Fibroblast of the conjunctiva (primary cell): ENCODE measurements at regions not wholly inside any gene's neighbourhood (a gene's known extent, or its start where the extent isn't known, plus 50 kb on each side); places are given as distances from the start of the nearest gene placed in this dataset.

Experiments used
- DNase-seq: peaks from one replicate; pipeline ENCODE4 v3.0.0-alpha.2; 2010; ENCODE audit warnings: low read depth

DNA sequence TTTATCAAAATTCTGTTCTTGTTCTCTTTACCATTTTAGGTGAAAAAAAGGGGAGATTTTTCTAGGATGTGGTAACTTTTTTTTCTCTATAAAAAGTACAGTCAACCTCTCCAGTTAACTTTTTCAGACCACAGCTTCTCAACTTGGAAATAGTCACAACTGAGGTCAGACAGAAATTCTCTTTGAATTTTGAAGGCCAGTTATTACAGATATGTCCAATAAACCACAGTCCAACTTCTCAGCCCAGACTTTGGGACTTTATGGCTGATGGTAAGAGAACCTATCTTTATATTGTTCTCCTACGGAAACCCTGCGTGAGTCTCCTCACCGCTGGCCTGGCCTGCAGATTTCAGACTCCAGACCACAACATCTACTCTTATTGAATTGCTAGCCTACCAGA, 176.7 kb downstream of the DACT1 start:
- no peak for DNase-seq

DNA sequence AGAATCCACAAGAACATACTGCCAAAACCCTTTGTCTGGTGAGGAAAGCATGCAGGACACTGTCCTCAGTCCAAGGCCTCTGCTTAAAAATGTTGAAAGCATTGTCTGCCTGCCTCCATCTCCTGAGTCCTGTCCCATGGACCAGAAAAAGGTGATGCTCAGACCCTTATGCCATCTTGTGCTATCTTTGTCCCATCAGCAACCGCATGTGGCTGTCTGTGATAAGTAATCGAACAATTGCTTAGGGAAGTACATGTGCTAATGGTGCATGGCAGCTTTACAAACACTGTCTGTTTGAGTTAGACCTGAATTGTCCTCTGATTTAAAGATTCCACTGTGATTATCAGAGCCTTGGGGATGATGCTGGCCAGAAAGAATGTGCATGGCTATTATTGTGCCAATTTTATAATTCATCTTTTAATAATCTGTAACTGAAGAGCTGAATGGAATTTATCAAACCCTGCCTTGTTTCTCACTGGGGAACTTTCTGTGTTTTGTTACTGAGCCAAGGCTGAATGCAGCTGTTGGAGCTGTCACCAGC, 177.5 kb downstream of the DACT1 start:
- no peak for DNase-seq

- DNase-seq, result no peak
Observed at GRCh38 chr14:58815794-58816193, 178.0 kb downstream of the DACT1 start.

- DNase-seq, result no peak
Observed at GRCh38 chr14:58816416-58817115, 178.8 kb downstream of the DACT1 start.

DNA sequence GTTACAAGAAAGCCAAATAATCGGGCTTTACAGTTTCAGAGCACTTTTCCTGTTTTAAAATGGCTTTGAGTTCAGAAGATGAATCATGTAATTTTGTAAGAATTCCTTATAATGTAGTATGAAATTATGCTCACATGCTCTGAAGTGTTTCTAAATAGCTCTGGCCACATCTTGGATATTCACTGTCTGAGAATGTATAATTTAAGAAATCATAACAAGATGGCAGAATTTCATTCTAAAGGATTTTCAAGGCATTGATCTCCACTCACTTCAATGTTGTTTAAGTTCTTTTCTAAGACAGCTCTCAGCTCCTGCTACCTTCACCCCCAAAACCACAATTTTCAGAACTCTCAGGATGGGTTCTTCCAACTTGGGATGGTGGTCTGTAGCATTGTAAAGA, 180.1 kb downstream of the DACT1 start:
- no peak for DNase-seq

- DNase-seq, result no peak
Observed at GRCh38 chr14:58820032-58820431, 182.3 kb downstream of the DACT1 start.

DNA sequence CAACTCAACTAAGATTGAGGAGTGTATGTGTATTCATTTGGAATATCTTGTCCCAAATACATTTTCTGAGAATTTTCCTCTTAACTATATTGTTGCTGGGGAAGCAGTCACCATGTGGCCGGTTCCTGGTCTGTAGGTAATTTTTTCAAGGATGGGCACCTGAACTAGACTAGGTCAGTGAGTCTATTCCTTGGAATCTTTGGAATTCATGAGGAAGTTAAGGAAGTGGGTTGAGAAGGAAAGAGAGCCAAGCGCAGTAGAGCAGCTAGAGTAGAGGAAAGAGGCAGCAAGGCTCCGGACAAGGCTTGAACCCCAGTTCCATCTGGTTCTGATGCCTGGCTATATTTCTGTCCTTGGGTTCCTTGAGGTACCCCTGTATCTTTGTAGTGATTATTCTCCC, 183.7 kb downstream of the DACT1 start:
- DNase-seq, result no peak

GRCh38 chr14:58822856-58823255, 185.1 kb downstream of the DACT1 start:
- DNase-seq, result no peak

DNA sequence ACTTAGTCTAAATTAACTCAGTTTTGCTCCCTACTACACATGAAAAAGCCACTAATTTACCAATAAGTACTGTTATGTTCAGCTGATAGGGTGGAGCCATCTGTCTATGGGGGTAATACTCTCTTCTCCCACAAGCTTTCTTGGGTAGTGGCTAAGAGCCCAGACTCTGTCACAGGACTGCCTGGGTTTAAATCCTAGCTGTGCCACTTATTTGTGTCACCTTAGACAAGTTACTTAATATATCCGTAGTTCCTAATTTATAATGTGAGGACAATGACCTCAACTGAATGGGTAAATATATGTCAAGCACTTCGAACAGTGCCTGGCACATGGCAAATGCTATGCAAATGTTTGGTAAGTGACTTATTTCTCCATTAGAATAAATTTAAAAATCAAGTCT, 185.6 kb downstream of the DACT1 start:
- no peak for DNase-seq

DNA sequence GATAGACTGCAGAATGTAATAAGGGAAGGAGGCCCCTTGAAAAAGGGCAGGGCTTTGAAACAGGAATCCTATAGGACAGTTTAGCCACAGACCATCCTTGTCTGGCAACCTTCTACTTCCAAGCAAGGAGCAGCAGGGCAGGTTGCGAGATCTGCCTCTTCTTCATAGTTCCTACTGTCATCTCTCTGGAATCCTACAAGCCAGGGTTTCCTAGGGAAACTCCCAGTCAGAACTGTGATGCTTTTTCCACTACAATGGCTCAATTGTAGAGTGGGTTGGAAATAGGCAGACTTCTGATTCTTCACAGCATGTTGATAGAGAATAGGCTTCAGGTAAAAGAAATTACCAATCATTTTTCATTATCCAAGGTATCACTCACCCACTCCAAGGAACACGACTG, 186.3 kb downstream of the DACT1 start:
- DNase-seq, result no peak

DNA sequence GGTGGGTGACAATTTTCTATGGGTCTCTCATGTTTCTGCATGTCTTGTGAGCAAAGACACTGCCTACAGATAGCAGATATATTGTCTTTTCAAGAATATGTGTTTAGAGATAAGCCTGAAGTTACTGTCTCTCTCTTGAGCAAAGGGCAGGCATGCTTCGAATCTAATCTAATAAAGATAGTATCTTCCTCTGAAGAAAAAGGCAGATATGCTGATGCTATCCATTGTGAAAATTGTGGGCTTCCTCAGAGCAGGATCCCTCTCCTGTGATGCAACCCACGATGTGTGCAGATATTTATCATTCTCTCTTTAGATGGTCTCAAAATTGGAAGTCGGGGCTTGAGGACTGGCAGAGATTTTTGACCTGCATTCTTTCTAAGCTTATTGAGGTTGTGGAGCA, 187.0 kb downstream of the DACT1 start:
- DNase-seq, result no peak

DNA sequence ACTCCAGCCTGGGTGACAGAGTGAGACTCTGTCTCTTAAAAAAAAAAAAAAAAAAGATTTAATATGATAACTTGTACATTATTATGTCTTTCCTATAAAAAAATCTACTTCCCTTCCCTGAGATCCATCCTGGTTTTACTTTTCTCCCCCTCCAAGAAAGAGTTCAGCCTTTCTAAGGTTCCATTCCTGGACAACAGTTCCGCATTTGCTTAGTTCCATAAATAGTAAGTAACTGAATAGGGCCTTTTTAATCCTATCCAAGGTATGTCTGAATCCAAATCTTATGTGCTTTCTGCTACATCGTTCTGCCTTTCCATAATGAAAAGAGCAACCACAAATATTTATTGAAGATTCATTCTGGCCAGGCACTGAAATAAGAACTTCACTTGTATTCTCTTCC, 187.8 kb downstream of the DACT1 start:
- no peak for DNase-seq

DNA sequence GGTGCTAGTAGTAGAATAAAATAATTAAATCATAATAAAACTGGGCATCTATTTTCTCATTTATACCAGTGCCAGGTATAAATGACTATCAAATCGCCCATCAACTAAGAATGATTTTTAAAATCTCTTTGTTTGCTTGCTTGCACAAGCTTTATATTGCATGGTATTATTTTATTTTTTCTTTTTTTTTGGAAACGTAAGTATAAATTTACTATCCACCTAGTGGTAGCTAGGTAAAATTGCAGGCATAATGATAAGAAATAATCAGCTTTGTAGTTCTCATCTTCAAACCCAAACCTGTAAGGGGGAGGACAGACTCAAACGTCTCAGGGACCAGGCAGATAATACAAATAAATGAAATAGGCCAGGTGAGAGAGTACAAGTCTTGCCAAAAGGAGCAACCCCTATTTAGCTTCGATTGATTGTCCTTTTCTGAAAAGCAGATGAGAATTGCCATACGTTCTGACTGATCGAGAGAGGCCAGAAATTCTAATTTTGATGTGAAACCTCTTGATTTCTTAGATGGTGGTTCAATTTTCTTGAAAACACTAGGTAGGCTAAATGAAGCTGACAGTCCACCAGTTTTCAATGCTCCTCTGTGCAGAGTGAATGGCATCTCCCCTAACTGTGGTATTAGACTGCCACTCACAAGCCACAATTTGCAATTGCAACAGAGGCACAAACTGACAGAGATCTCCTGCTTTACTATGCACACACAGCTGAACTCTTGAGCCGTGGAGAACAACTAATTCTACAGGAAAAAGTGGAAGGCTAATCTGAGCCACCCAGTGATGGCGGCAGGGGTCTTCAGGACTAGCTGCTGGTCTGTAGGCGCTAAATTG, 189.3 kb downstream of the DACT1 start:
- DNase-seq, result no peak

DNA sequence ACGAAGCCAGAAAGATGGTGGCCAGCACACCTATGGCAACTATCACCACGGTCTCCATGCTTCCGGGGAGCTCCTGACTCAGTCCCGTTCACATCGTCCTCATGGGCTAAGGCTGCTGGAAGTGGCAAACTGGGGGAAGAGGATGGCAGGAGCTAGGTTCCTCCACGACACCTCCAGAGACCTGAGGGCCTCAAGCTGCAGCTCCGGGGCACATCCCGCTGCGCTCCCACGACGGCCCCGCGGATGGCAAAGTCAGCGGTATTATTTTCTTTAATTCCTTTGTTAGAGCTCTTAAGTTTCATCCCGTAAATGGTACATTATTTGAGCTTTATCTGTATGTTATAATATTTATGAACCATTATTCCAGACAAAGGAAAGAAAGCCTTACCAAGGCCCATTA, 190.5 kb downstream of the DACT1 start:
- DNase-seq, result no peak

GRCh38 chr14:58829594-58829993, 191.8 kb downstream of the DACT1 start:
- DNase-seq, result no peak

- no peak for DNase-seq
Observed at GRCh38 chr14:58830121-58830520, 192.4 kb downstream of the DACT1 start.

DNA sequence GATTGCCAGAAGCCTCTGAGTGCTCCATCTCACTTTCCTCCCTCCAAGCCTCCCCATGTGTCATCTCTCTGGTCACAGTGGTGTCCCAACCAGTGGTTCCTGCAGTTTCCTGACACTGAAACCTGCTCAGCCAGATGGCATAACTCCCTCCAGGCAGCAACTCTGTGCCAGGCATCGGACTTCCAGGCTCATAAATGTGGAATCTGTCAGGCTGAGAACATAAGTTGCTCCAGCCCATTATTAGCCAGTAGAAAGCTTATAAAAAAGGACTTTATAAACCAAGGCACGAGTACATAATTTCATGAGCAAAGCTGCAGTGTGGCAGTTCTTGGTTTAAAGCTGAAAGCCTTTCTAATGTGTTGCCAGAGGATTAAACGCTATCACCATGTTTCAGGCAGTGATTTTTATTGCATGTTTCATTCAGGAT, 194.3 kb downstream of the DACT1 start:
- DNase-seq, result no peak

- no peak for DNase-seq
Observed at GRCh38 chr14:58833634-58834378, 196.0 kb downstream of the DACT1 start.

- no peak for DNase-seq
Observed at GRCh38 chr14:58836303-58836974, 198.7 kb downstream of the DACT1 start.

DNA sequence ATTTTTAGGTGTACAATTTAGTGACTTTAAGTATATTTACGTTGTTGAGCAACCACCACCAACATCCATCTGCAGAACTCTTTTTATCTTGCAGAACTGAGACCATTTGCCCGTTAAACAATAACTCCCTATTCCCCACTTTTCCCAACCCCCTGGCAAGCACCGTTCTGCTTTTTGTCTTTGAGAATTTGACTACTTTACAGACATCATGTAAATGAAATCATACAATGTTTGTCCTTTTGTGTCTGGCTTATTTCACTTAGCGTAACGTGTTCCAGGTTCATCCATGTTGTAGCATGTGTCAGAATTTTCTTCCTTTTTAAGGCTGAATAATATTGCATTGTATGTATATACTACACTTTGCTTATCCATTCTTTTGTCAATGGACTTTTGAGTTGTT, 201.5 kb downstream of the DACT1 start:
- no peak for DNase-seq

DNA sequence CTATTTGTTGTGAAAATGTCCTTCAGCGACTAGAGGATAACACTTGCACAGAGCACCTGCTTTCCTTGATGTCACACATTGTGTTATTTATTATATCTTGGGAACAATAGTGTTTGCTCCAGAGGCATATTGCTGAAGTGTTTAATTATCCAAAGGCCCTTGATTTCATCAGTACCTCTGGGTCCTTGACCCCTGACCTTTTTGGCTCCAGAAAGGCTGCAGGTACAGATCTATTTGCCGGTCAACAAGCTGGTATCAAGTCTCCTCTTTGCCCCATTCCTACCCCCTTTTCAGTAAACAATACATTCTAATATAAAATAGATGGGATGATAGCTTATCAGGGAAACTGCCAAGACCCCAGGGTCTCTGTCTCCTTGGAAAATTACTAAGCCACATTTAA, 206.8 kb downstream of the DACT1 start:
- no peak for DNase-seq
